ENCODE measurements at regions not wholly inside any gene's neighbourhood (a gene's known extent, or its start where the extent isn't known, plus 50 kb on each side); places are given as distances from the start of the nearest gene placed in this dataset.
"Not testable (repeated sequence)": the region's sequence is repeated elsewhere in the genome, so short reads cannot be mapped to it uniquely, and the experiment has no call there.

GRCh38 chrX:84830836-84831235, 172.8 kb upstream of the APOOL start:
- H3K4me3 ChIP-seq (ENCODE audit: low read depth, low read length) = no peak overlapping the region
- no peak for TF ChIP-seq CTCF (IDR thresholded peaks at IDR 0.05; ENCODE audit: low read depth, low read length, missing control alignments)
- in situ Hi-C loops (cut with HindIII; ENCODE audit: low sequenced_read_pairs) = no loop called here
- no peak for DNase-seq (ENCODE audit: low read depth)

GRCh38 chrX:84846541-84846940, 157.1 kb upstream of the APOOL start:
- H3K4me3 ChIP-seq (ENCODE audit: low read depth, low read length); DNase-seq (ENCODE audit: low read depth); in situ Hi-C loops (cut with HindIII; ENCODE audit: low sequenced_read_pairs): not testable (repeated sequence)

DNA sequence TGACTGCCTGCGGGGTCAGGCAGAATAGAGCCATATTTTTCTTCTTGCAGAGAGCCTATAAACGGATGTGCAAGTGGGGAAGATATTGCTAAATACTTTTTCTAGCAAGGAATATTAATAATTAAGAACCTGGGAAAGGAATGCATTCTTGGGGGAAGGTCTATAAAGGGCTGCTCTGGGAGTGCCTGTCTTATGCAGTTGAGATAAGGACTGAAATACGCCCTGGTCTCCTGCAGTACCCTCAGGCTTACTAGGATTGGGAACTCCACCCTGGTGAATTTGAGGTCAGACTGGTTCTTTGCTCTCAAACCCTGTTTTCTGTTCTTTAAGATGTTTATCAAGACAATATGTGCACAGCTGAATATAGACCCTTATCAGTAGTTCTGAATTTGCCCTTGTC, 152.5 kb upstream of the APOOL start:
- in situ Hi-C loops (cut with HindIII; ENCODE audit: low sequenced_read_pairs); H3K4me3 ChIP-seq (ENCODE audit: low read depth, low read length); DNase-seq (ENCODE audit: low read depth): not testable (repeated sequence)

- in situ Hi-C loops (cut with HindIII; ENCODE audit: low sequenced_read_pairs); H3K4me3 ChIP-seq (ENCODE audit: low read depth, low read length); DNase-seq (ENCODE audit: low read depth): not testable (repeated sequence)
Observed at GRCh38 chrX:84856791-84857190, 146.9 kb upstream of the APOOL start.

DNA sequence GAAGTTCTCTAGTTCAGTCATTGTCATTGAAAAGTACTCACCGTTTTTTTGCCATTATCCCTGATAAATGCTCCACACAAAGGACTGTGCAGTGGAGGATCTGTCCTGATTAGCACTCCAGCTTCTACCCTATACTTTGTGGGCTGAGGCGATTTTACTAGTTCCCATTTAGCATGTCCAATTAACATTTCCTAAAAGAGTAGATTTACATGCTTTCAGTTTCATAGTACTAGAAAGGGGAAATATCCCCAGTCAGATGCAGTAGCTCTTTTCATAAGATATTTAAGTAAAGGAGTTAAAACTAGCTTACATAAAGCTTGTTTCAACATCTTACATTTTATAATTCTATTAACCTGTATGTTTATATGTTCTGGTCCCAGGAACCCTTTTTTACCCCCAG, 144.9 kb upstream of the APOOL start:
- in situ Hi-C loops (cut with HindIII; ENCODE audit: low sequenced_read_pairs); H3K4me3 ChIP-seq (ENCODE audit: low read depth, low read length): not testable (repeated sequence)

GRCh38 chrX:84865113-84865512, 138.6 kb upstream of the APOOL start:
- no peak overlapping the region for H3K4me3 ChIP-seq (ENCODE audit: low read depth, low read length)
- no peak for DNase-seq (ENCODE audit: low read depth)
- in situ Hi-C loops (cut with HindIII; ENCODE audit: low sequenced_read_pairs) = no loop called here
- TF ChIP-seq CTCF (IDR thresholded peaks at IDR 0.05; ENCODE audit: low read depth, low read length, missing control alignments) = no peak

More for the DNA sequence above, 144.9 kb upstream of the APOOL start:
- not testable (repeated sequence) for DNase-seq (ENCODE audit: low read depth)

DNA sequence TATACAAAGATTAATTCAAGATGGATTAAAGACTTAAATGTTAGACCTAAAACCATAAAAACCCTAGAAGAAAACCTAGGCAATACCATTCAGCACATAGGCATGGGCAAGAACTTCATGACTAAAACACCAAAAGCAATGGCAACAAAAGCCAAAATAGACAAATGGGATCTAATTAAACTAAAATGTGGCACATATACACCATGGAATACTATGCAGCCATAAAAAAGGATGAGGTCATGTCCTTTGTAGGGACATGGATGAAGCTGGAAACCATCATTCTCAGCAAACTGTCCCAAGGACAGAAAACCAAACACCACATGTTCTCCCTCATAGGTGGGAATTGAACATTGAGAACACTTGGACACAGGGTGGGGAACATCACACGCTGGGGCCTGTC, 133.4 kb upstream of the APOOL start:
- DNase-seq (ENCODE audit: low read depth); H3K4me3 ChIP-seq (ENCODE audit: low read depth, low read length); in situ Hi-C loops (cut with HindIII; ENCODE audit: low sequenced_read_pairs): not testable (repeated sequence)

DNA sequence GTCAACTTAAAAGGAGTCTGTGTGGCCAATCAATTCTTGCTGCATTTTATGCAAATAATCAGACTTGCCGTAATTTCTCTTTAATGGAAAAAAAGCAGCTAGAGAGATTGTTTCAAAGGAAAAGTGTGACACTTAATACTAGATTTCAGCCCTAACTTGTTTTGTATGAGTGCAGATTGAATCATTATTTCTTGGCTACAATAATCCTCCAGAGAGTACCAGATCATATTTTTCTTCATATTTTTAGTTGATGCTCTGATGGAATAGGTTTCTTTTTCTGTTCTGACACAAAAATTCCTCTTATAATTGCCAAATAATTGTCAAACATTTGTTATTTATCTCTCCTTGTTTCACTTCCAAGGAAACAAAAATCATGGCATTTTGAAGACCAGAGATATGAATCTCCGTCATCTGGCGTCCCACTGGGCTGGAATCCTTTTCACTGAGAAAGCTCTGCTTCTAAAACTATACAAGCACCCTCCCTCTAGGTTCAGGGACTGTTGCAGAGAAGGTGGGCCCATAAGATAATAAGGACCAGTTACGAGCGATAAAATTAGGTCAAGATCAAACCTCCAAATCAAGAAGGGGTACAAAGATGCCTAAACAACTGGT, 131.4 kb upstream of the APOOL start:
- H3K4me3 ChIP-seq (ENCODE audit: low read depth, low read length); DNase-seq (ENCODE audit: low read depth); in situ Hi-C loops (cut with HindIII; ENCODE audit: low sequenced_read_pairs): not testable (repeated sequence)

DNA sequence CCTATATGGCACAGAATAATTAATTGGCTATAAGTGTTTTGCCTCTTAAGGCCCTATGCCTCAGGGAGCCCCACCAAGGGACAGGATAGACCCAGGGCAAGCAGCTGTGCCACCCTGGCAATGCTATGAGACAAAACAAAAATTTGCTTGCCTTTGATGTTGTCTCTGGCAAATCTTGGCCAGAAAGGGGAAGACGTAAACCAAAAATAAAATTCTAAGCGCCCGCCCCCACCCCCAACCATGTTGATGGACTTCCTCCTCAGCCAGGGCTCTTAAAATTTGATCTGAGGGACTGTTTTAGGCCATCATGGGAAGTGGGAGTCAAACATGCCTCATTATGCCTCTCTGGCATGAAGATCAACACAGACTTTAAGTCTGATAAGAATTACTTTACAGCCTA, 130.5 kb upstream of the APOOL start:
- H3K4me3 ChIP-seq (ENCODE audit: low read depth, low read length) = no peak overlapping the region
- in situ Hi-C loops (cut with HindIII; ENCODE audit: low sequenced_read_pairs) = no loop called here
- no peak for TF ChIP-seq CTCF (IDR thresholded peaks at IDR 0.05; ENCODE audit: low read depth, low read length, missing control alignments)
- no peak for DNase-seq (ENCODE audit: low read depth)

DNA sequence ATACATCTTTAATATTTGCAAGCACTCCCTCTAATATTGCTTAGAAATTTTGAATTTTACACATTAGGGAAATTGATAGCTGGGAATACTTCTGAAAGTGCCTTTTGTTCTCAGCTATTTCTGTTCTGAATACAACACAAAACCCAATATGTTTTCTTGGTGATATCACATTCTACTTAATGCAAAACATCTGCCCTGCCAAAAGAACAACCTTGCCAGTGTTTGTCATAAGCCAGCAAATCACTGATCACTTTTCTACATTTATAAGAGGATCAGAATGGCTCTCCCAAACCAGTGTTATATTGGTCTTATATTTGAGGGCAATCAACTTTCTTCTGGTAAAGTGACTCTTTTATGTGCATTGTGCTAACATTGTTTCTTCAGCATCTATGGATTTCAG, 126.8 kb upstream of the APOOL start:
- no peak for DNase-seq (ENCODE audit: low read depth)
- no peak overlapping the region for H3K4me3 ChIP-seq (ENCODE audit: low read depth, low read length)
- TF ChIP-seq CTCF (IDR thresholded peaks at IDR 0.05; ENCODE audit: low read depth, low read length, missing control alignments) = no peak
- in situ Hi-C loops (cut with HindIII; ENCODE audit: low sequenced_read_pairs) = no loop called here

All from astrocyte of the cerebellum (primary cell).